HepG2 (cell line): ENCODE measurements at regions not wholly inside any gene's neighbourhood (a gene's known extent, or its start where the extent isn't known, plus 50 kb on each side); places are given as distances from the start of the nearest gene placed in this dataset.

Source experiments
- ATAC-seq: fragments of 200-7000 bp; cut with Tn5 transposase; 3 replicates; pipeline ENCODE4 v1.9.1; 2020; ENCODE audit warnings: mild to moderate bottlenecking, moderate library complexity
- BruUV-seq: library from RNA; stranded (reverse); fragments of 400-500 nt; replicated peaks from 2 replicates; lab custom pipeline; 2021; lab: Mats Ljungman, UMichigan
- CTCF ChIA-PET: fragments of 300-600 bp; formaldehyde crosslinking; extraction: SDS; loops from one replicate; lab custom pipeline; 2021; ENCODE audit warnings: low total read pairs, inconsistent platforms, low intra/inter-chr PET ratio; lab: Yijun Ruan, JAX
- POLR2A ChIA-PET: fragments of 350-600 bp; sonication (Branson Sonifier 250); formaldehyde crosslinking; loops from one replicate; lab custom pipeline; 2020; ENCODE audit warnings: antibody characterized with exemption, inconsistent platforms; lab: Yijun Ruan, JAX
- DNase-seq: peaks from one replicate; pipeline ENCODE4 v3.0.0-alpha.2; 2015; ENCODE audit warnings: low spot score
- FAIRE-seq: peaks from 3 replicates; lab custom pipeline; 2011; peaks lifted over from hg19 to GRCh38; lab: Jason Lieb, UNC
- H2AFZ ChIP-seq: one replicate; pipeline ENCODE4 v1.6.1; 2011; ENCODE audit warnings: low read length, inconsistent platforms
- H3K27ac ChIP-seq: fragments of 300-600 bp; 3 replicates; pipeline ENCODE4 v1.8.0; 2011; ENCODE audit warnings: mixed run types, mild to moderate bottlenecking, mixed read lengths, low read length, inconsistent platforms; ENCODE audit not compliant: insufficient read depth; ENCODE audit errors: extremely low read length
- H3K27me3 ChIP-seq, 2 experiments: fragments of 200-600 bp in 1 of 2; 2 replicates in 1 of 2; 3 replicates in 1 of 2; pipeline versions ENCODE4 v1.6.0 to v1.8.0; 2011; ENCODE audit warnings: low read length in 2 of 2, mild to moderate bottlenecking in 2 of 2, moderate library complexity in 2 of 2, inconsistent platforms in 1 of 2; ENCODE audit not compliant: insufficient read depth in 2 of 2, control insufficient read depth in 1 of 2
- H3K36me3 ChIP-seq, 2 experiments: fragments of 200-600 bp in 1 of 2; replicated peaks in 1 of 2; 2 replicates in 1 of 2; 3 replicates in 1 of 2; pipeline versions ENCODE4 v1.5.1 to v1.8.0; 2011; ENCODE audit warnings: low read length in 2 of 2, inconsistent platforms in 1 of 2; ENCODE audit not compliant: insufficient read depth in 2 of 2, control insufficient read depth in 1 of 2
- H3K4me1 ChIP-seq: 2 replicates; pipeline ENCODE4 v1.5.1; 2012; ENCODE audit warnings: low read length, inconsistent platforms; ENCODE audit not compliant: insufficient read depth
- H3K4me2 ChIP-seq: 2 replicates; pipeline ENCODE4 v1.6.0; 2011; ENCODE audit warnings: low read depth, low read length, inconsistent platforms
- H3K4me3 ChIP-seq, 3 experiments: fragments of 200-600 bp in 1 of 3; sonication (generic), shearing (Covaris generic) in 1 of 3; replicated peaks in 1 of 3; 2 replicates each; pipeline ENCODE4 v1.5.1; 2011 to 2016; ENCODE audit warnings: low read length in 3 of 3, inconsistent platforms in 2 of 3, low read depth in 2 of 3, mild to moderate bottlenecking in 2 of 3, control low read depth in 1 of 3, mixed read lengths in 1 of 3; ENCODE audit not compliant: insufficient read depth in 1 of 3
- H3K79me2 ChIP-seq: one replicate; pipeline ENCODE4 v1.6.1; 2011; ENCODE audit warnings: low read length, inconsistent platforms; ENCODE audit not compliant: insufficient read depth
- H3K9ac ChIP-seq: 2 replicates; pipeline ENCODE4 v1.6.0; 2011; ENCODE audit warnings: mild to moderate bottlenecking, low read depth, low read length, inconsistent platforms; ENCODE audit not compliant: insufficient read depth
- H3K9me3 ChIP-seq: 2 replicates; pipeline ENCODE4 v1.5.1; 2012; ENCODE audit warnings: mild to moderate bottlenecking, low read length
- H4K20me1 ChIP-seq: 2 replicates; pipeline ENCODE4 v1.6.0; 2011; ENCODE audit warnings: inconsistent platforms, mild to moderate bottlenecking, low read length, moderate library complexity; ENCODE audit not compliant: insufficient read depth
- FOSL1 ChIP-seq: sonication (generic); formaldehyde crosslinking; IDR thresholded peaks from 2 replicates; pipeline ENCODE4 v1.9.0; 2021; ENCODE audit warnings: missing genetic modification reagents, borderline replicate concordance
- HOXD1 ChIP-seq: sonication (generic); formaldehyde crosslinking; IDR thresholded peaks from 2 replicates; pipeline ENCODE4 v1.5.0; 2020; ENCODE audit warnings: missing genetic modification reagents
- KDM6A ChIP-seq: IDR thresholded peaks from 2 replicates; pipeline ENCODE4 v1.6.1; 2016; ENCODE audit warnings: low read depth
- MTF1 ChIP-seq: sonication (generic); formaldehyde crosslinking; IDR thresholded peaks from 2 replicates; pipeline ENCODE4 v1.5.0; 2020; ENCODE audit warnings: missing genetic modification reagents
- SMYD3 ChIP-seq: sonication (generic); formaldehyde crosslinking; IDR thresholded peaks from 2 replicates; pipeline ENCODE4 v1.8.1; 2023; ENCODE audit warnings: mild to moderate bottlenecking, missing genetic modification reagents
- SP2 ChIP-seq: sonication (generic); formaldehyde crosslinking; IDR thresholded peaks from 2 replicates; pipeline ENCODE4 v1.5.1; 2020; ENCODE audit warnings: mild to moderate bottlenecking, missing genetic modification reagents
- YEATS2 ChIP-seq: sonication (generic); formaldehyde crosslinking; IDR thresholded peaks from 2 replicates; pipeline ENCODE4 v1.4.0; 2020; ENCODE audit warnings: missing genetic modification reagents, borderline replicate concordance
- ZNF10 ChIP-seq: sonication (generic); formaldehyde crosslinking; IDR thresholded peaks from 2 replicates; pipeline ENCODE4 v1.4.0; 2020; ENCODE audit warnings: mild to moderate bottlenecking, low read depth, missing genetic modification reagents, borderline replicate concordance
- WGBS: methylation state at CpG from one replicate; pipeline ENCODE4 v1.1.6; 2017; ENCODE audit warnings: low lambda C conversion rate; 5-methylcytosine and 5-hydroxymethylcytosine counted together
- in situ Hi-C: cut with HindIII; loops from 2 replicates; pipeline ENCODE4 v1.10.0; 2017; ENCODE audit warnings: low pct_unique_long_range_greater_than_20kb; ENCODE audit not compliant: extremely low pct_ligation_motif_present
- intact Hi-C: fragments of 100-400 bp; cut with micrococcal nuclease; formaldehyde crosslinking; loops from one replicate; pipeline ENCODE4 v1.10.0; 2022; ENCODE audit not compliant: unreplicated experiment
- TF ChIP-seq, protein P1 (sequence below): IDR thresholded peaks from 2 replicates; pipeline ENCODE4 v1.6.1; 2016
- TF ChIP-seq, protein P2 (sequence below): IDR thresholded peaks from 2 replicates; pipeline ENCODE4 v1.6.1; 2018; ENCODE audit warnings: missing genetic modification reagents, mild to moderate bottlenecking, missing compliant biosample characterization
- TF ChIP-seq, protein P3 (sequence below): sonication (generic); formaldehyde crosslinking; IDR thresholded peaks from 2 replicates; pipeline ENCODE4 v1.4.0; 2020; ENCODE audit warnings: missing genetic modification reagents
- TF ChIP-seq, protein P4 (sequence below): sonication (generic); formaldehyde crosslinking; conservative IDR thresholded peaks from 2 replicates; pipeline ENCODE4 v1.4.0; 2020; ENCODE audit warnings: missing genetic modification reagents
- TF ChIP-seq, protein P5 (sequence below): sonication (generic); IDR thresholded peaks from 2 replicates; pipeline ENCODE4 v1.6.1; 2016; ENCODE audit warnings: low read depth, borderline replicate concordance
- TF ChIP-seq, protein P6 (sequence below): sonication (generic); formaldehyde crosslinking; IDR thresholded peaks from 2 replicates; pipeline ENCODE4 v1.5.0; 2020; ENCODE audit warnings: missing genetic modification reagents

DNA sequence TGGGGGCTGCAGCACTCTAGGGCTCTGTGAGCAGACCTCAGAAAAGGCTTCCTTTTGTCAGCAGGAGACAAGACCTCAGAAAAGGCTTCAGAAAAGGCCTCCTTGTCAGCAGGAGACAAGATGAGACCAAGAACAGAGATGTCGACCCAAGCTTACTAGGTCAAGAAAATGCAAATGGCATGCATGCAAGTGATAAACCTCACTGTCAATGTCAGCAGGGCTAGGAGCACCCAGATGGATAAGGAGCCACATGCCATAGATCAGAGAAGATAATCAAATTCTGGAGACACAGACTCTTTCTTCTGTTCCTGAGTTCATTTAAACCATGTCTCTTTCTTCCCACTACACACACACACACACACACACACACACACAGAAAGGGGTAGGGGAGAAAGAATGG, 285.9 kb downstream of the CHRM3 start:
- Histone ChIP-seq H3K9me3 (peaks cover 47% of the 10 kb centered on the region), H3K9ac (no peak overlapping the region), H3K27me3 (no peaks in the 10 kb centered on the region), H3K79me2 (no peaks in the 10 kb centered on the region), H3K4me3 (no peak overlapping the region), H3K27ac (no peak overlapping the region), H4K20me1 (no peaks in the 10 kb centered on the region), H2AFZ (no peak overlapping the region), H3K36me3 (no peaks in the 10 kb centered on the region), H3K4me1 (no peaks in the 10 kb centered on the region), H3K4me2 (no peak overlapping the region)
- ChIA-PET POLR2A (no interaction called here), CTCF (no interaction called here)
- in situ Hi-C loops (no loop called here), intact Hi-C loops (no loop called here)
- DNase-seq: no peak
- no peak for FAIRE-seq
- no TSS peak for BruUV-seq
- no peak for ATAC-seq
- 7% methylated on average over 1 of the region's 1 CpG for WGBS
- TF ChIP-seq, protein P1, sequence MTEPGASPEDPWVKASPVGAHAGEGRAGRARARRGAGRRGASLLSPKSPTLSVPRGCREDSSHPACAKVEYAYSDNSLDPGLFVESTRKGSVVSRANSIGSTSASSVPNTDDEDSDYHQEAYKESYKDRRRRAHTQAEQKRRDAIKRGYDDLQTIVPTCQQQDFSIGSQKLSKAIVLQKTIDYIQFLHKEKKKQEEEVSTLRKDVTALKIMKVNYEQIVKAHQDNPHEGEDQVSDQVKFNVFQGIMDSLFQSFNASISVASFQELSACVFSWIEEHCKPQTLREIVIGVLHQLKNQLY: no peak
- no peak for TF ChIP-seq YEATS2
- no peak for TF ChIP-seq HOXD1 (CRISPR knock-in tag)
- TF ChIP-seq, protein P2, sequence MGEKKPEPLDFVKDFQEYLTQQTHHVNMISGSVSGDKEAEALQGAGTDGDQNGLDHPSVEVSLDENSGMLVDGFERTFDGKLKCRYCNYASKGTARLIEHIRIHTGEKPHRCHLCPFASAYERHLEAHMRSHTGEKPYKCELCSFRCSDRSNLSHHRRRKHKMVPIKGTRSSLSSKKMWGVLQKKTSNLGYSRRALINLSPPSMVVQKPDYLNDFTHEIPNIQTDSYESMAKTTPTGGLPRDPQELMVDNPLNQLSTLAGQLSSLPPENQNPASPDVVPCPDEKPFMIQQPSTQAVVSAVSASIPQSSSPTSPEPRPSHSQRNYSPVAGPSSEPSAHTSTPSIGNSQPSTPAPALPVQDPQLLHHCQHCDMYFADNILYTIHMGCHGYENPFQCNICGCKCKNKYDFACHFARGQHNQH (CRISPR knock-in tag): no peak
- no peak for TF ChIP-seq ZNF10
- TF ChIP-seq, protein P3, sequence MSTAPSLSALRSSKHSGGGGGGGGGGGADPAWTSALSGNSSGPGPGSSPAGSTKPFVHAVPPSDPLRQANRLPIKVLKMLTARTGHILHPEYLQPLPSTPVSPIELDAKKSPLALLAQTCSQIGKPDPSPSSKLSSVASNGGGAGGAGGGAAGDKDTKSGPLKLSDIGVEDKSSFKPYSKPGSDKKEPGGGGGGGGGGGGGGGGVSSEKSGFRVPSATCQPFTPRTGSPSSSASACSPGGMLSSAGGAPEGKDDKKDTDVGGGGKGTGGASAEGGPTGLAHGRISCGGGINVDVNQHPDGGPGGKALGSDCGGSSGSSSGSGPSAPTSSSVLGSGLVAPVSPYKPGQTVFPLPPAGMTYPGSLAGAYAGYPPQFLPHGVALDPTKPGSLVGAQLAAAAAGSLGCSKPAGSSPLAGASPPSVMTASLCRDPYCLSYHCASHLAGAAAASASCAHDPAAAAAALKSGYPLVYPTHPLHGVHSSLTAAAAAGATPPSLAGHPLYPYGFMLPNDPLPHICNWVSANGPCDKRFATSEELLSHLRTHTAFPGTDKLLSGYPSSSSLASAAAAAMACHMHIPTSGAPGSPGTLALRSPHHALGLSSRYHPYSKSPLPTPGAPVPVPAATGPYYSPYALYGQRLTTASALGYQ (CRISPR knock-in tag): no peak
- TF ChIP-seq SP2 (CRISPR knock-in tag): no peak
- TF ChIP-seq KDM6A (CRISPR knock-in tag): no peak
- no peak for TF ChIP-seq FOSL1 (CRISPR knock-in tag)
- TF ChIP-seq SMYD3 (CRISPR knock-in tag): no peak
- TF ChIP-seq, protein P4, sequence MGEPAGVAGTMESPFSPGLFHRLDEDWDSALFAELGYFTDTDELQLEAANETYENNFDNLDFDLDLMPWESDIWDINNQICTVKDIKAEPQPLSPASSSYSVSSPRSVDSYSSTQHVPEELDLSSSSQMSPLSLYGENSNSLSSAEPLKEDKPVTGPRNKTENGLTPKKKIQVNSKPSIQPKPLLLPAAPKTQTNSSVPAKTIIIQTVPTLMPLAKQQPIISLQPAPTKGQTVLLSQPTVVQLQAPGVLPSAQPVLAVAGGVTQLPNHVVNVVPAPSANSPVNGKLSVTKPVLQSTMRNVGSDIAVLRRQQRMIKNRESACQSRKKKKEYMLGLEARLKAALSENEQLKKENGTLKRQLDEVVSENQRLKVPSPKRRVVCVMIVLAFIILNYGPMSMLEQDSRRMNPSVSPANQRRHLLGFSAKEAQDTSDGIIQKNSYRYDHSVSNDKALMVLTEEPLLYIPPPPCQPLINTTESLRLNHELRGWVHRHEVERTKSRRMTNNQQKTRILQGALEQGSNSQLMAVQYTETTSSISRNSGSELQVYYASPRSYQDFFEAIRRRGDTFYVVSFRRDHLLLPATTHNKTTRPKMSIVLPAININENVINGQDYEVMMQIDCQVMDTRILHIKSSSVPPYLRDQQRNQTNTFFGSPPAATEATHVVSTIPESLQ (CRISPR knock-in tag): no peak
- TF ChIP-seq MTF1: no peak
- TF ChIP-seq, protein P5, sequence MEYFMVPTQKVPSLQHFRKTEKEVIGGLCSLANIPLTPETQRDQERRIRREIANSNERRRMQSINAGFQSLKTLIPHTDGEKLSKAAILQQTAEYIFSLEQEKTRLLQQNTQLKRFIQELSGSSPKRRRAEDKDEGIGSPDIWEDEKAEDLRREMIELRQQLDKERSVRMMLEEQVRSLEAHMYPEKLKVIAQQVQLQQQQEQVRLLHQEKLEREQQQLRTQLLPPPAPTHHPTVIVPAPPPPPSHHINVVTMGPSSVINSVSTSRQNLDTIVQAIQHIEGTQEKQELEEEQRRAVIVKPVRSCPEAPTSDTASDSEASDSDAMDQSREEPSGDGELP: no peak
- TF ChIP-seq, protein P6, sequence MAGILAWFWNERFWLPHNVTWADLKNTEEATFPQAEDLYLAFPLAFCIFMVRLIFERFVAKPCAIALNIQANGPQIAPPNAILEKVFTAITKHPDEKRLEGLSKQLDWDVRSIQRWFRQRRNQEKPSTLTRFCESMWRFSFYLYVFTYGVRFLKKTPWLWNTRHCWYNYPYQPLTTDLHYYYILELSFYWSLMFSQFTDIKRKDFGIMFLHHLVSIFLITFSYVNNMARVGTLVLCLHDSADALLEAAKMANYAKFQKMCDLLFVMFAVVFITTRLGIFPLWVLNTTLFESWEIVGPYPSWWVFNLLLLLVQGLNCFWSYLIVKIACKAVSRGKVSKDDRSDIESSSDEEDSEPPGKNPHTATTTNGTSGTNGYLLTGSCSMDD (CRISPR knock-in tag): no peak
